GM23338 (cell line): ENCODE measurements at regions not wholly inside any gene's neighbourhood (a gene's known extent, or its start where the extent isn't known, plus 50 kb on each side); places are given as distances from the start of the nearest gene placed in this dataset.

Experiments used
- EZH2 ChIP-seq: fragments of 200-600 bp; sonication (generic); IDR thresholded peaks from one replicate; pipeline ENCODE4 v1.8.0; 2017; ENCODE audit warnings: antibody characterized with exemption, mild to moderate bottlenecking, low read depth; ENCODE audit not compliant: unreplicated experiment
- EZH2phosphoT487 ChIP-seq: fragments of 200-600 bp; sonication (generic); IDR thresholded peaks from one replicate; pipeline ENCODE4 v1.8.1; 2018; ENCODE audit warnings: antibody characterized with exemption; ENCODE audit not compliant: unreplicated experiment
- JUNB ChIP-seq: IDR thresholded peaks from one replicate; pipeline ENCODE4 v1.6.1; 2016; ENCODE audit warnings: antibody characterized with exemption; ENCODE audit not compliant: unreplicated experiment
- POLR2AphosphoS5 ChIP-seq: IDR thresholded peaks from 2 replicates; pipeline ENCODE4 v1.6.1; 2016; ENCODE audit warnings: antibody characterized with exemption, low read depth
- REST ChIP-seq: IDR thresholded peaks from one replicate; pipeline ENCODE4 v1.6.1; 2018; ENCODE audit warnings: antibody characterized with exemption; ENCODE audit not compliant: unreplicated experiment
- ZNF114 ChIP-seq: fragments of 250-450 bp; sonication (Bioruptor Pico); IDR thresholded peaks from 2 replicates; pipeline ENCODE4 v1.5.0; 2020; ENCODE audit warnings: mild to moderate bottlenecking, moderate library complexity
- ZNF462 ChIP-seq: fragments of 250-450 bp; sonication (Bioruptor Pico); IDR thresholded peaks from 2 replicates; pipeline ENCODE4 v1.5.0; 2020; ENCODE audit warnings: mild to moderate bottlenecking, moderate library complexity

DNA sequence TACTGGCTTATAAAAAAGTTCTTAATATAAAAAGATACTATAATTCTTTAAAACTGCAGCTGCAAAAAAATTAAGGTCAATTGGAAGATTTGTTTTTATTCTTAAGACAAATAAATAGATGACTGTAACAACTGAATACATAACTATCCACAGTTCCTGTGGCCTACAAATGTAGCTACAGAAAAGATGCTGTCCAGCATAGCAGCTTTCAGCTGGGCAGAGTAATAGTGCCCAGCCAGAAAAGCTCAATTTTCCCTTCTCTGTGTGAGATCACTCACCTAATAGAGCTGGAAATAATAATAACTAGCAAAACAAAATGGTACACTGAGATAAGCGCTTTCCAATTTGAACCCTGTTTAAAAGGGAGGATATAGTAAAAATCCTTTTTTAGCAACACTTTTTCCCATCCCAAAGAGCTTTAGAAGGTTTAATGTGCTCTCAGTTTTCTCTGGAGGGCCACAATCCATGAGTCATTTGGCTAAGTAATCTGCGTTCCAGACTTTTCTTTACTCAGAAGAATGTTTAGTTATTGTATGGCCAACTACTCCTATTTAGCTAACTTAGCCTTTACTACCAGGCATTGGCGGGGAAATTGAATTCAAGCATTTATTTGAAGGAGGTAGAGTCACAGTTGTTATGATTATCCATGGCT lies 158.1 kb upstream of the SLC39A10 start (continued):
- no peak for TF ChIP-seq ZNF462 (CRISPR knock-in tag)
- TF ChIP-seq EZH2phosphoT487 = no peak
- TF ChIP-seq EZH2 = no peak
- no peak for TF ChIP-seq ZNF114 (CRISPR knock-in tag)
- TF ChIP-seq JUNB = no peak
- no peak for TF ChIP-seq REST
- no peak for TF ChIP-seq POLR2AphosphoS5
